ENCODE measurements at regions not wholly inside any gene's neighbourhood (a gene's known extent, or its start where the extent isn't known, plus 50 kb on each side); places are given as distances from the start of the nearest gene placed in this dataset.
"Not testable (repeated sequence)": the region's sequence is repeated elsewhere in the genome, so short reads cannot be mapped to it uniquely, and the experiment has no call there.

DNA sequence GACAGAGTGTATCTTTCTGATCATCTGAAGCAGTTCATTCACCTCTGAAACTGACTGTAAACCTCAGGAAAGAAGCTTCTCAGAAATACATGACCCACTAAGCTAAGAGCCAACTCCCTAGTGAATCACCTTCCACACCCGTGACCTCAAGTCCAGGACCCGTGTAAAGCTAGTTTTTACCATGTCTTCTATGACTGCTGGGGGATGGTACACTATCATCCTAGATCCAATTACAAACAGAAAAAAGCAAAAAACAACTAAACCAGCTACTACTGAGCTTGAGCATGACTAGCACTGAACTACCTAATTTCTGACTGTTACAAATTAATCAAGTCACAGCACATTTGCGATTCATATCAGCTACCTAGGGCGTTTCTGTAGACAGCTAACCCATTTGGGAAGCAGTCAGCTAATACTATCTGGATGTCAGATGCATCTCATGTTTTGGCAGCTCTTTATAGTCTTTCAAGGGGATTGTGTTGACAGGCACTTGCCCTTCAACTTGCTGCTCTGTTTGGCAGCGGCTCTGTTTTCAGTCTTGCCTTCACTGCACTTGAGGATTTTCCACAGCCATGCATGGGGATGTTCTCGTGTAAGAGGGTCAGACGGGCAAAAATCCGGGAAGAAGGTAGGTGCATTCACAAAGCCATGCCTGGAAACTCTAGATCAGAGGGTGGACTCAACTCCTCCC, 350.3 kb downstream of the ANAPC1 start:
- TF ChIP-seq POLR2A, POLR2AphosphoS5, EP300 (IDR thresholded peaks at IDR 0.05): not testable (repeated sequence)

Measured in gastroesophageal sphincter (tissue), 2 donors.